22Rv1 (cell line): ENCODE measurements at regions not wholly inside any gene's neighbourhood (a gene's known extent, or its start where the extent isn't known, plus 50 kb on each side); places are given as distances from the start of the nearest gene placed in this dataset.

Experiments used
- CTCF ChIP-seq: fragments of 450-650 bp; IDR thresholded peaks from 2 replicates; pipeline ENCODE4 v1.5.1; 2017; ENCODE audit warnings: mild to moderate bottlenecking
- ZFX ChIP-seq: fragments of 450-650 bp; IDR thresholded peaks from 2 replicates; pipeline ENCODE4 v1.6.1; 2017; ENCODE audit warnings: antibody characterized with exemption, borderline replicate concordance

- TF ChIP-seq CTCF = no peak
- no peak for TF ChIP-seq ZFX
Measured at GRCh38 chr3:182083112-182083511, 371.4 kb downstream of the SOX2 start.
